GM23248 (cell line): ENCODE measurements at regions not wholly inside any gene's neighbourhood (a gene's known extent, or its start where the extent isn't known, plus 50 kb on each side); places are given as distances from the start of the nearest gene placed in this dataset.

Experiments used
- DNase-seq: peaks from one replicate; pipeline ENCODE4 v3.0.0-alpha.2; 2015
- H2AFZ ChIP-seq: fragments of 200-600 bp; sonication (generic); 2 replicates; pipeline ENCODE4 v1.6.1; 2016; ENCODE audit warnings: antibody characterized with exemption
- H3F3A ChIP-seq: fragments of 200-600 bp; sonication (generic); 2 replicates; pipeline ENCODE4 v1.6.1; 2016; ENCODE audit warnings: mild to moderate bottlenecking, antibody characterized with exemption, mixed run types; ENCODE audit not compliant: insufficient read depth
- H3K27ac ChIP-seq: fragments of 200-600 bp; sonication (generic); 2 replicates; pipeline ENCODE4 v1.5.1; 2016; ENCODE audit warnings: mild to moderate bottlenecking
- H3K27me3 ChIP-seq: fragments of 200-600 bp; sonication (generic); replicated peaks from 2 replicates; pipeline ENCODE4 v1.6.1; 2016; ENCODE audit warnings: mild to moderate bottlenecking; ENCODE audit not compliant: insufficient read depth
- H3K36me3 ChIP-seq: fragments of 200-600 bp; sonication (generic); 2 replicates; pipeline ENCODE4 v1.6.1; 2016; ENCODE audit warnings: low read depth, mild to moderate bottlenecking
- H3K4me1 ChIP-seq: fragments of 200-600 bp; sonication (generic); 2 replicates; pipeline ENCODE4 v1.6.1; 2016; ENCODE audit warnings: mild to moderate bottlenecking; ENCODE audit not compliant: insufficient read depth
- H3K4me2 ChIP-seq: fragments of 200-600 bp; sonication (generic); one replicate; pipeline ENCODE4 v1.6.1; 2016; ENCODE audit warnings: mild to moderate bottlenecking; ENCODE audit not compliant: unreplicated experiment
- H3K4me3 ChIP-seq: fragments of 200-600 bp; sonication (generic); 2 replicates; pipeline ENCODE4 v1.5.1; 2016; ENCODE audit warnings: mild to moderate bottlenecking
- H3K79me2 ChIP-seq: fragments of 200-600 bp; sonication (generic); 2 replicates; pipeline ENCODE4 v1.6.1; 2016; ENCODE audit warnings: mild to moderate bottlenecking; ENCODE audit not compliant: insufficient read depth
- H3K9ac ChIP-seq: fragments of 200-600 bp; sonication (generic); 2 replicates; pipeline ENCODE4 v1.6.1; 2016; ENCODE audit warnings: mild to moderate bottlenecking
- H3K9me2 ChIP-seq: fragments of 200-600 bp; sonication (generic); 2 replicates; pipeline ENCODE4 v1.6.1; 2016; ENCODE audit warnings: mixed run types, mild to moderate bottlenecking, moderate library complexity; ENCODE audit not compliant: insufficient read depth
- H3K9me3 ChIP-seq: fragments of 200-600 bp; sonication (generic); one replicate; pipeline ENCODE4 v1.6.1; 2017; ENCODE audit warnings: low read depth
- H4K20me1 ChIP-seq: fragments of 200-600 bp; sonication (generic); 2 replicates; pipeline ENCODE4 v1.6.0; 2016; ENCODE audit not compliant: insufficient read depth
- EZH2 ChIP-seq: fragments of 200-600 bp; sonication (generic); IDR thresholded peaks from 2 replicates; pipeline ENCODE4 v1.6.1; 2018; ENCODE audit warnings: antibody characterized with exemption, mild to moderate bottlenecking; ENCODE audit not compliant: insufficient read depth, poor library complexity, severe bottlenecking
- EZH2phosphoT487 ChIP-seq: fragments of 200-600 bp; sonication (generic); IDR thresholded peaks from 2 replicates; pipeline ENCODE4 v1.6.1; 2018; ENCODE audit warnings: antibody characterized with exemption, moderate library complexity, mild to moderate bottlenecking, low read depth; ENCODE audit not compliant: insufficient read depth
- WGBS, 2 experiments: methylation state at CpG; one replicate each; pipeline ENCODE4 v1.1.6; 2015 to 2017; ENCODE audit warnings: low lambda C conversion rate in 2 of 2, low coverage in 1 of 2; ENCODE audit errors: missing lambda C conversion rate in 2 of 2; 5-methylcytosine and 5-hydroxymethylcytosine counted together
- in situ Hi-C: fragments of 300-500 bp; cut with MboI; formaldehyde crosslinking; loops from 2 replicates; pipeline ENCODE4 v1.15.0; 2020

DNA sequence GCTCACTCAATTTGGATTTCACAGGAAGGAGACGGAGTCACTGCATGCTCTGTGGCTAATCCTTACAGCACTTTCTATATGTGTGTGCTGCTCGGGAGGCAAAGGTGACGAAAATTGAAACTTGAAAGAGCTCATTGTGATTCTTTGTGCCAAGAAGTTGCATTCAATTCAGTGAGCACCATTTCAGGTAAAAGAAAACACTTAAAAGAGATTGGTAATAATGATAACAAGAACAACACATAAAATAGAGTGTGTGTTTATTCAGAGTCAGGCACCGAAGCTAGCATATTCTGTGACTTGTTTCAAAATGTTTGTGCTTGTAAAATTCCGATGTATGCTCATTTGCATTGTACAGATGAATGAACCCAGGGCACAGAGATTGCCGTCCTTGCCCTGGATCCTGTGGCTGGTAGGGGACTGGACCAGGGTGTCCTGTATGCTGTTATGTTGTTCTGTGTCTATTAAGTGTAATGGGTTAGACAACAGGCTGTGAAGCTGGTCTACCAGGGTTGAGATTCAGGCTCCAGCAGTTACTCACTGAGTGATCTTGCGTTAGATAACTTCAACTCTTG is 193.3 kb upstream of the PROK2 start:
- Histone ChIP-seq H3K36me3 (no peaks in the 10 kb centered on the region), H2AFZ (no peak overlapping the region), H3K27me3 (no peaks in the 10 kb centered on the region), H3K9me2 (no peaks in the 10 kb centered on the region), H3K9me3 (no peaks in the 10 kb centered on the region), H3F3A (no peaks in the 10 kb centered on the region; the same call in 1 of the 2 replicates), H4K20me1 (no peaks in the 10 kb centered on the region), H3K4me3 (no peak overlapping the region), H3K4me1 (peaks cover 9% of the 10 kb centered on the region), H3K9ac (no peak overlapping the region), H3K4me2 (no peak overlapping the region), H3K79me2 (no peaks in the 10 kb centered on the region), H3K27ac (no peak overlapping the region)
- WGBS, 2 experiments = 82 to 85% methylated on average over 7 of the region's 7 CpGs
- in situ Hi-C loops = no loop called here
- DNase-seq = no peak
- TF ChIP-seq EZH2 = no peak
- no peak for TF ChIP-seq EZH2phosphoT487

DNA sequence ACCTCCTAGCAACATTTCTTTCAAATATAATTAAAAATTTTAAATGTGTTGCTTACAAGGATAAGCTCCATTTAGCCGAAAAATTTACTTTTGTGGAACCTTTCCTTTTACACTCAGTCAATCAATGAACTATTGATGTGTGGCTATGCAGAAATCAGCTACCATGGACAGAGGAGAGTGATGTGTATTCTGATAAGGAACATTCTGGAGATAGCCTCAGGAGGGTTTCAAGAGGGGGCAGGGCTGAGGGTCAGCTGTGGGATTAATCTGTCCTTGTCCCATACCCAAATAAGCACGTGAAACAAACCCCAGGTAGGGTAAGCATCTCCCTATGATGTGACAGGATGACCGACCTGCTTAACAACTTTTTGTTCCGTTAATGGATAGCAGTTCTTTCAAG is 192.6 kb upstream of the PROK2 start:
- Histone ChIP-seq H3K79me2 (no peaks in the 10 kb centered on the region), H3K4me2 (no peak overlapping the region), H3F3A (no peaks in the 10 kb centered on the region), H3K36me3 (no peaks in the 10 kb centered on the region), H3K4me1 (peaks cover 5% of the 10 kb centered on the region; the same call in 1 of the 2 replicates), H2AFZ (no peak overlapping the region), H3K9ac (no peak overlapping the region), H3K27me3 (no peaks in the 10 kb centered on the region), H3K4me3 (no peak overlapping the region), H3K27ac (no peak overlapping the region), H3K9me3 (no peaks in the 10 kb centered on the region), H4K20me1 (no peaks in the 10 kb centered on the region), H3K9me2 (no peaks in the 10 kb centered on the region)
- TF ChIP-seq EZH2 (no peak), EZH2phosphoT487 (no peak)
- DNase-seq = no peak
- 46 to 49% methylated on average over 4 of the region's 4 CpGs for WGBS, 2 experiments
- in situ Hi-C loops = no loop called here

DNA sequence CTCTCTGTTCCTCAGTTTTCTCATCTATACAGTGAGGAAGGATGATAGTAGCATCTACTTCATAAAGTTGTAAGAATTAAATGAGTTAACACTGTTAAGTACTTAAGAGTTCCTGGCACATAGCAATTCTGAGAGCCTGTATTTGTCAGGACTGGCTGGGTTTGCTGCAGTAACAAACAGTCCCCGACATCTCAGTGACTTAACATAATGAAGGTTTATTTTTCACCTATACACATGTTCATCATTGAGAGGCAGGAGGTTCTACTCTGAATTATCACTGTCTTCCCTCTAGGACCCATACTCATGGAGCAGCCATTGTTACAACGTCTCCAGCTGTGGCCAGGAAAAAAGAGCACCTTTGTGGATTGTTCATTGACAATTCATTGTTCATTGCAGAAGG is 190.6 kb upstream of the PROK2 start:
- H3F3A ChIP-seq = no peaks in the 10 kb centered on the region
- H2AFZ ChIP-seq = no peak overlapping the region
- no peak overlapping the region for H3K4me3 ChIP-seq
- H3K9me2 ChIP-seq = no peaks in the 10 kb centered on the region
- H3K4me2 ChIP-seq = no peak overlapping the region
- DNase-seq = no peak
- no peaks in the 10 kb centered on the region for H3K9me3 ChIP-seq
- no peaks in the 10 kb centered on the region for H4K20me1 ChIP-seq
- H3K36me3 ChIP-seq = no peaks in the 10 kb centered on the region
- no peaks in the 10 kb centered on the region for H3K79me2 ChIP-seq
- no peak overlapping the region for H3K27ac ChIP-seq
- in situ Hi-C loops = no loop called here
- 85 to 86% methylated on average over 2 of the region's 2 CpGs for WGBS, 2 experiments
- H3K9ac ChIP-seq = no peak overlapping the region
- no peak for TF ChIP-seq EZH2
- TF ChIP-seq EZH2phosphoT487 = no peak
- H3K4me1 ChIP-seq = no peaks in the 10 kb centered on the region
- H3K27me3 ChIP-seq = no peaks in the 10 kb centered on the region

DNA sequence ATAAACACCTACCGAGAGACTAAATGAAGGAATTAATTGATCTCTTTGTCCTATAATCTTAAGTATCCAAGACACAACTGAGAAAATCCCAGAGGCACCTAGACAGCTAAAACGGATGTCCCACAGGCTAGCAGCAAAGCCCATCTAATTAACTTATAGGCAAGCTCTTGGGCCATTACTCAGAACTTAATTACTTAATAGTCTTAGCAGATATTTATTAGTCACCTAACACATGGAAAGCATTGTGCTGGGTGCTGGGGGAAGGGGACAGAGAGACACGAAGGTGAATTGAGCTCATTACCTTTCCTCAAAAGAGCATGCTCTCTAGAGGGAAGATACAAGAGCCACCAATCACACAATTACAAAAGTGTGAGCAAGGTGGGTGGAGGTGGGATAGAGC is 189.8 kb upstream of the PROK2 start:
- Histone ChIP-seq H3K9me3 (no peaks in the 10 kb centered on the region), H3K4me1 (no peaks in the 10 kb centered on the region), H3K27me3 (no peaks in the 10 kb centered on the region), H3K4me2 (no peak overlapping the region), H3K79me2 (no peaks in the 10 kb centered on the region), H3K4me3 (no peak overlapping the region), H3K27ac (no peak overlapping the region), H2AFZ (no peak overlapping the region), H3F3A (no peaks in the 10 kb centered on the region), H3K36me3 (no peaks in the 10 kb centered on the region), H4K20me1 (no peaks in the 10 kb centered on the region), H3K9ac (no peak overlapping the region), H3K9me2 (no peaks in the 10 kb centered on the region)
- TF ChIP-seq EZH2 = no peak
- no peak for TF ChIP-seq EZH2phosphoT487
- WGBS, 2 experiments = 91 to 93% methylated on average over 3 of the region's 3 CpGs
- in situ Hi-C loops = no loop called here
- DNase-seq = no peak
